AG10803 (cell line): ENCODE measurements at regions not wholly inside any gene's neighbourhood (a gene's known extent, or its start where the extent isn't known, plus 50 kb on each side); places are given as distances from the start of the nearest gene placed in this dataset.

ENCODE experiments used
- DNase-seq: peaks from one replicate; pipeline ENCODE4 v3.0.0; 2010; ENCODE audit warnings: low read depth
- H3K4me3 ChIP-seq: 2 replicates; pipeline ENCODE4 v1.5.1; 2011; ENCODE audit warnings: mild to moderate bottlenecking, low read length, control low read depth
- CTCF ChIP-seq: conservative IDR thresholded peaks from 2 replicates; pipeline ENCODE4 v1.5.1; 2011; ENCODE audit warnings: mild to moderate bottlenecking, low read length, control low read depth, inconsistent platforms

- no peak overlapping the region for H3K4me3 ChIP-seq
- no peak for TF ChIP-seq CTCF
- no peak for DNase-seq
Measured at GRCh38 chr7:109864230-109864629, 1226.7 kb upstream of the LRRN3 start.

- no peak for TF ChIP-seq CTCF
- no peak overlapping the region for H3K4me3 ChIP-seq
- no peak for DNase-seq
Measured at GRCh38 chr7:109868215-109868860, 1222.6 kb upstream of the LRRN3 start.

- no peak overlapping the region for H3K4me3 ChIP-seq
- no peak for DNase-seq
- TF ChIP-seq CTCF = no peak
Measured at GRCh38 chr7:109873296-109873695, 1217.6 kb upstream of the LRRN3 start.

GRCh38 chr7:109879287-109879828 is 1211.6 kb upstream of the LRRN3 start:
- TF ChIP-seq CTCF = no peak
- H3K4me3 ChIP-seq = no peak overlapping the region
- no peak for DNase-seq

- DNase-seq = no peak
- TF ChIP-seq CTCF = no peak
- H3K4me3 ChIP-seq = no peak overlapping the region
Measured at GRCh38 chr7:109890622-109891021, 1200.3 kb upstream of the LRRN3 start.

GRCh38 chr7:109893231-109893630 is 1197.7 kb upstream of the LRRN3 start:
- no peak overlapping the region for H3K4me3 ChIP-seq
- TF ChIP-seq CTCF = no peak
- no peak for DNase-seq

GRCh38 chr7:109895536-109895935 is 1195.4 kb upstream of the LRRN3 start:
- H3K4me3 ChIP-seq = no peak overlapping the region
- TF ChIP-seq CTCF = no peak

More at GRCh38 chr7:109895536-109895935, 1195.4 kb upstream of the LRRN3 start:
- DNase-seq = no peak
